WTC11 (cell line): ENCODE measurements at regions not wholly inside any gene's neighbourhood (a gene's known extent, or its start where the extent isn't known, plus 50 kb on each side); places are given as distances from the start of the nearest gene placed in this dataset.

Experiments used
- ATAC-seq: fragments of 200-7000 bp; cut with Tn5 transposase; 2 replicates; pipeline ENCODE4 v1.10.0; 2021; ENCODE audit warnings: mild to moderate bottlenecking, moderate library complexity
- CTCF ChIA-PET: fragments of 300-600 bp; sonication (Branson Sonifier 250); formaldehyde crosslinking; loops from one replicate; lab custom pipeline; 2021; ENCODE audit warnings: antibody characterized with exemption; lab: Charles Lee
- POLR2A ChIA-PET: fragments of 350-600 bp; sonication (Branson Sonifier 250); formaldehyde crosslinking; loops from one replicate; lab custom pipeline; 2021; ENCODE audit warnings: antibody characterized with exemption; lab: Charles Lee
- DNase-seq: peaks from one replicate; pipeline ENCODE4 v3.0.0; 2021; ENCODE audit warnings: low spot score
- H3K27ac Mint-ChIP-seq: 2 replicates; pipeline ENCODE4 v1.8.0; 2021; ENCODE audit warnings: mixed read lengths
- H3K27me3 Mint-ChIP-seq: 2 replicates; pipeline ENCODE4 v1.8.0; 2021; ENCODE audit warnings: low read depth, mild to moderate bottlenecking, moderate library complexity, mixed read lengths
- H3K36me3 Mint-ChIP-seq: 2 replicates; pipeline ENCODE4 v1.8.0; 2021; ENCODE audit warnings: mixed read lengths
- H3K4me1 Mint-ChIP-seq: 2 replicates; pipeline ENCODE4 v1.8.0; 2022; ENCODE audit warnings: mixed read lengths
- H3K4me3 Mint-ChIP-seq: 2 replicates; pipeline ENCODE4 v1.8.0; 2021; ENCODE audit warnings: mild to moderate bottlenecking, moderate library complexity, mixed read lengths
- H3K9me3 Mint-ChIP-seq: 2 replicates; pipeline ENCODE4 v1.8.0; 2021; ENCODE audit warnings: mixed read lengths
- AR ChIP-seq: fragments of 250-450 bp; sonication (Bioruptor Pico); IDR thresholded peaks from 2 replicates; pipeline ENCODE4 v1.9.0; 2021; ENCODE audit warnings: mild to moderate bottlenecking
- CBFB ChIP-seq: sonication (generic); formaldehyde crosslinking; IDR thresholded peaks from 2 replicates; pipeline ENCODE4 v1.8.1; 2022; ENCODE audit warnings: mild to moderate bottlenecking, low read depth, missing genetic modification reagents
- CREB1 ChIP-seq: sonication (generic); formaldehyde crosslinking; IDR thresholded peaks from 2 replicates; pipeline ENCODE4 v1.8.0; 2023; ENCODE audit warnings: mild to moderate bottlenecking, missing genetic modification reagents
- ERG ChIP-seq: fragments of 250-450 bp; sonication (Bioruptor Pico); IDR thresholded peaks from 2 replicates; pipeline ENCODE4 v1.8.0; 2021; ENCODE audit warnings: mild to moderate bottlenecking
- FOXK1 ChIP-seq: sonication (generic); formaldehyde crosslinking; IDR thresholded peaks from 2 replicates; pipeline ENCODE4 v1.8.0; 2022; ENCODE audit warnings: mild to moderate bottlenecking, moderate library complexity, missing genetic modification reagents
- GTF2I ChIP-seq: fragments of 250-450 bp; sonication (Bioruptor Pico); conservative IDR thresholded peaks from 2 replicates; pipeline ENCODE4 v1.4.0; 2021; ENCODE audit warnings: mild to moderate bottlenecking
- NR1H2 ChIP-seq: sonication (generic); formaldehyde crosslinking; IDR thresholded peaks from 2 replicates; pipeline ENCODE4 v1.9.0; 2021; ENCODE audit warnings: mild to moderate bottlenecking, moderate library complexity, missing genetic modification reagents
- PRRX2 ChIP-seq: fragments of 250-450 bp; sonication (Bioruptor Pico); IDR thresholded peaks from 2 replicates; pipeline ENCODE4 v1.8.0; 2021; ENCODE audit warnings: mild to moderate bottlenecking
- RELA ChIP-seq: sonication (generic); formaldehyde crosslinking; IDR thresholded peaks from 2 replicates; pipeline ENCODE4 v1.8.1; 2022; ENCODE audit warnings: missing genetic modification reagents, mild to moderate bottlenecking, borderline replicate concordance
- RORB ChIP-seq: fragments of 250-450 bp; sonication (Bioruptor Pico); IDR thresholded peaks from 2 replicates; pipeline ENCODE4 v1.9.0; 2021; ENCODE audit warnings: mild to moderate bottlenecking
- SP1 ChIP-seq: sonication (generic); formaldehyde crosslinking; conservative IDR thresholded peaks from 2 replicates; pipeline ENCODE4 v1.8.1; 2022; ENCODE audit warnings: missing genetic modification reagents
- ZNF121 ChIP-seq: sonication (generic); formaldehyde crosslinking; IDR thresholded peaks from 2 replicates; pipeline ENCODE4 v1.8.0; 2023; ENCODE audit warnings: missing genetic modification reagents
- ZNF219 ChIP-seq: sonication (generic); formaldehyde crosslinking; IDR thresholded peaks from 2 replicates; pipeline ENCODE4 v1.8.0; 2023; ENCODE audit warnings: missing genetic modification reagents, mild to moderate bottlenecking, borderline replicate concordance
- ZNF263 ChIP-seq: sonication (generic); formaldehyde crosslinking; IDR thresholded peaks from 2 replicates; pipeline ENCODE4 v1.8.1; 2022; ENCODE audit warnings: low read depth, mild to moderate bottlenecking, moderate library complexity, missing genetic modification reagents
- ZNF317 ChIP-seq: sonication (generic); formaldehyde crosslinking; IDR thresholded peaks from 2 replicates; pipeline ENCODE4 v1.8.1; 2023; ENCODE audit warnings: low read depth, mild to moderate bottlenecking, moderate library complexity, missing genetic modification reagents, borderline replicate concordance
- TF ChIP-seq, protein P1 (sequence below): sonication (generic); formaldehyde crosslinking; IDR thresholded peaks from 2 replicates; pipeline ENCODE4 v1.8.1; 2022; ENCODE audit warnings: low read depth, mild to moderate bottlenecking, moderate library complexity, missing genetic modification reagents, borderline replicate concordance
- TF ChIP-seq, protein P2 (sequence below): sonication (generic); formaldehyde crosslinking; conservative IDR thresholded peaks from 2 replicates; pipeline ENCODE4 v1.8.1; 2022; ENCODE audit warnings: mild to moderate bottlenecking, missing genetic modification reagents
- TF ChIP-seq, protein P3 (sequence below): sonication (generic); formaldehyde crosslinking; IDR thresholded peaks from 2 replicates; pipeline ENCODE4 v1.8.1; 2023; ENCODE audit warnings: mild to moderate bottlenecking, moderate library complexity, missing genetic modification reagents
- TF ChIP-seq, protein P4 (sequence below): fragments of 250-450 bp; sonication (Bioruptor Pico); IDR thresholded peaks from 2 replicates; pipeline ENCODE4 v1.9.0; 2021; ENCODE audit warnings: moderate library complexity, mild to moderate bottlenecking, inconsistent platforms, borderline replicate concordance

DNA sequence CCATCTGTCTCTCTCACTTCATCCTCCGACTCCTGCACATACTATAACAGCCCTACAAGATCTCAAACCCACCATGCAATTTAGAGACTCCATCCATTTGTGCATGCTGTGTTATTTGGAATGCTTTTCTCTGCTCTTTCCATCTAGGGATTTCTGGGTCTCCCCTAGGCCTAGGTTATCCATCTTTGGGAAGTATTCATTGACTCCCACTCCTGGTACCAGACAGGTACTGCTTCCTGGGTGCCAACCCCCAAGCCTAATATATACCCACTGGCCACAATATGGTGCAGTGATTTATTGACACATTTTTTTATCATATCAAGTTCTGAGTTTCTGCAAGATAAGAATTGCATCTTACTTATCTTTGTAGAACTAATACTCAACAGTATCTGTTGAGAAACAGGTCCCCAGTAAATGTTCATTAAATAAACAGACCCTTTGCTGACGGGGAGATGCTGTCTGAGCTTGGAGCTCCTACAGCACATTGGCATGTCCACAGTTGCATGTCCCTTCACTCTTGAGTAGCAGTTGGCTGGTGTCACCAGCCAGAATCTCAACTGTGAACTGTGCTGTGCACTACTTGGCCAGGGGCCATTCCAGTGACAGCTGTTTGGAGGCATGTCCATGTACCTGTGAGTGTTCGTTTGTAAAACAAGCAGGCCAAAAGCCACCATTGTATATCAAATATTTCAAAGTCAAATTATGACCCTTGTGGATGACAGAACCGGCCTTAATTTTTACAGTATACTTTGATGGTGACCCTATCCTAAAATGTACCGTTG is 223.3 kb upstream of the NFE2L3 start:
- Mint-ChIP-seq H3K27ac (no peak overlapping the region), H3K9me3 (peaks cover 36% of the 10 kb centered on the region), H3K27me3 (no peaks in the 10 kb centered on the region), H3K4me3 (no peak overlapping the region), H3K4me1 (peaks cover 11% of the 10 kb centered on the region), H3K36me3 (peaks cover 11% of the 10 kb centered on the region)
- TF ChIP-seq, protein P1, sequence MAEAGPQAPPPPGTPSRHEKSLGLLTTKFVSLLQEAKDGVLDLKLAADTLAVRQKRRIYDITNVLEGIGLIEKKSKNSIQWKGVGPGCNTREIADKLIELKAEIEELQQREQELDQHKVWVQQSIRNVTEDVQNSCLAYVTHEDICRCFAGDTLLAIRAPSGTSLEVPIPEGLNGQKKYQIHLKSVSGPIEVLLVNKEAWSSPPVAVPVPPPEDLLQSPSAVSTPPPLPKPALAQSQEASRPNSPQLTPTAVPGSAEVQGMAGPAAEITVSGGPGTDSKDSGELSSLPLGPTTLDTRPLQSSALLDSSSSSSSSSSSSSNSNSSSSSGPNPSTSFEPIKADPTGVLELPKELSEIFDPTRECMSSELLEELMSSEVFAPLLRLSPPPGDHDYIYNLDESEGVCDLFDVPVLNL (CRISPR knock-in tag), result no peak
- no peak for TF ChIP-seq SP1 (CRISPR knock-in tag)
- TF ChIP-seq PRRX2 (CRISPR knock-in tag), result no peak
- no peak for TF ChIP-seq CREB1 (CRISPR knock-in tag)
- no peak for TF ChIP-seq ZNF317 (CRISPR knock-in tag)
- TF ChIP-seq FOXK1 (CRISPR knock-in tag), result no peak
- no peak for TF ChIP-seq ZNF121 (CRISPR knock-in tag)
- no peak for TF ChIP-seq AR
- TF ChIP-seq CBFB (CRISPR knock-in tag), result no peak
- TF ChIP-seq, protein P2, sequence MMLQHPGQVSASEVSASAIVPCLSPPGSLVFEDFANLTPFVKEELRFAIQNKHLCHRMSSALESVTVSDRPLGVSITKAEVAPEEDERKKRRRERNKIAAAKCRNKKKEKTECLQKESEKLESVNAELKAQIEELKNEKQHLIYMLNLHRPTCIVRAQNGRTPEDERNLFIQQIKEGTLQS (CRISPR knock-in tag), result no peak
- no peak for TF ChIP-seq ZNF219
- TF ChIP-seq NR1H2, result no peak
- TF ChIP-seq ERG (CRISPR knock-in tag), result no peak
- TF ChIP-seq ZNF263 (CRISPR knock-in tag), result no peak
- TF ChIP-seq, protein P3, sequence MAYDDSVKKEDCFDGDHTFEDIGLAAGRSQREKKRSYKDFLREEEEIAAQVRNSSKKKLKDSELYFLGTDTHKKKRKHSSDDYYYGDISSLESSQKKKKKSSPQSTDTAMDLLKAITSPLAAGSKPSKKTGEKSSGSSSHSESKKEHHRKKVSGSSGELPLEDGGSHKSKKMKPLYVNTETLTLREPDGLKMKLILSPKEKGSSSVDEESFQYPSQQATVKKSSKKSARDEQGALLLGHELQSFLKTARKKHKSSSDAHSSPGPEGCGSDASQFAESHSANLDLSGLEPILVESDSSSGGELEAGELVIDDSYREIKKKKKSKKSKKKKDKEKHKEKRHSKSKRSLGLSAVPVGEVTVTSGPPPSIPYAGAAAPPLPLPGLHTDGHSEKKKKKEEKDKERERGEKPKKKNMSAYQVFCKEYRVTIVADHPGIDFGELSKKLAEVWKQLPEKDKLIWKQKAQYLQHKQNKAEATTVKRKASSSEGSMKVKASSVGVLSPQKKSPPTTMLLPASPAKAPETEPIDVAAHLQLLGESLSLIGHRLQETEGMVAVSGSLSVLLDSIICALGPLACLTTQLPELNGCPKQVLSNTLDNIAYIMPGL (CRISPR knock-in tag), result no peak
- no peak for TF ChIP-seq GTF2I (CRISPR knock-in tag)
- no peak for TF ChIP-seq RORB (CRISPR knock-in tag)
- no peak for TF ChIP-seq RELA
- TF ChIP-seq, protein P4, sequence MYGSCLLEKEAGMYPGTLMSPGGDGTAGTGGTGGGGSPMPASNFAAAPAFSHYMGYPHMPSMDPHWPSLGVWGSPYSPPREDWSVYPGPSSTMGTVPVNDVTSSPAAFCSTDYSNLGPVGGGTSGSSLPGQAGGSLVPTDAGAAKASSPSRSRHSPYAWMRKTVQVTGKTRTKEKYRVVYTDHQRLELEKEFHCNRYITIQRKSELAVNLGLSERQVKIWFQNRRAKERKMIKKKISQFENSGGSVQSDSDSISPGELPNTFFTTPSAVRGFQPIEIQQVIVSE (CRISPR knock-in tag), result no peak
- no peak for DNase-seq
- no peak for ATAC-seq
- CTCF ChIA-PET, result no interaction called here
- POLR2A ChIA-PET, result no interaction called here
